Activated B cell treated with CpG ODN at 0.5 μM for 24 hours (primary cell): ENCODE measurements at regions not wholly inside any gene's neighbourhood (a gene's known extent, or its start where the extent isn't known, plus 50 kb on each side); places are given as distances from the start of the nearest gene placed in this dataset.
"Not testable (repeated sequence)": the region's sequence is repeated elsewhere in the genome, so short reads cannot be mapped to it uniquely, and the experiment has no call there.

Source experiments
- ATAC-seq: fragments of 200-7000 bp; cut with Tn5 transposase; one replicate; pipeline ENCODE4 v1.10.0; 2021; ENCODE audit warnings: low read depth, mild to moderate bottlenecking, moderate library complexity
- CTCF ChIA-PET: fragments of 350-600 bp; sonication (Branson Sonifier 250); formaldehyde crosslinking; loops from one replicate; lab custom pipeline; 2021; ENCODE audit warnings: antibody characterized with exemption; lab: Charles Lee
- POLR2A ChIA-PET: fragments of 350-600 bp; sonication (Branson Sonifier 250); formaldehyde crosslinking; loops from one replicate; lab custom pipeline; 2021; ENCODE audit warnings: antibody characterized with exemption; lab: Charles Lee
- DNase-seq: peaks from one replicate; pipeline ENCODE4 v3.0.0; 2022
- H3K27ac Mint-ChIP-seq: one replicate; pipeline ENCODE4 v1.8.0; 2020; ENCODE audit warnings: mixed read lengths
- H3K27me3 Mint-ChIP-seq: one replicate; pipeline ENCODE4 v1.8.0; 2021; ENCODE audit warnings: mixed read lengths
- H3K36me3 Mint-ChIP-seq: one replicate; pipeline ENCODE4 v1.8.0; 2021; ENCODE audit warnings: low read depth, mixed read lengths
- H3K4me1 Mint-ChIP-seq: one replicate; pipeline ENCODE4 v1.8.0; 2021; ENCODE audit warnings: mixed read lengths
- H3K4me3 Mint-ChIP-seq: one replicate; pipeline ENCODE4 v1.8.0; 2020; ENCODE audit warnings: mild to moderate bottlenecking, mixed read lengths
- H3K9me3 Mint-ChIP-seq: one replicate; pipeline ENCODE4 v1.8.0; 2020; ENCODE audit warnings: mixed read lengths
- intact Hi-C: fragments of 100-400 bp; cut with micrococcal nuclease; formaldehyde crosslinking; loops from one replicate; pipeline ENCODE4 v1.15.1; 2024
- TF ChIP-seq, protein P1 (sequence below): fragments of 200-600 bp; IDR thresholded peaks from one replicate; pipeline ENCODE4 v1.8.0; 2022; ENCODE audit warnings: antibody characterized with exemption, mild to moderate bottlenecking

DNA sequence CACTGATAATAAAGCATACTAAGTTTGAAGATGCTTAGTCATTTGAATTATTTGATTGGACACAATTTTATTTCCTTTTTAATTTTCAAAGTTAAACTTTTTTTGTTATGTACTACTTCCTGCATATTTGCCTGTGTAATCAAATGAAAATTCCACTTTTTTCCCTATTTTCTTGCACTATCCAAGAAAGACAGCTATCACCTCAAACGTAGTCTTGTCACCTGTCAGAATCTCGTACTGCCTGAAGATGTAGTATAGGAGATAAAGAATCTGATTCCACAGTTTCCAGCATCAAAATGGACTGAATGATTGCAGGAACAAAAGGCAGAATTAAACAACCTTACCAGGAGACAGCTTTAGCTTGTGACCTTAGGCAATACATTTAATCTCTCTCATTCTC lies 818.8 kb downstream of the MAT2B start:
- Mint-ChIP-seq H3K4me3 (no peak overlapping the region), H3K27ac (no peak overlapping the region), H3K4me1 (no peaks in the 10 kb centered on the region), H3K9me3 (peaks cover 12% of the 10 kb centered on the region), H3K27me3 (no peaks in the 10 kb centered on the region), H3K36me3 (no peaks in the 10 kb centered on the region)
- ATAC-seq (no peak), DNase-seq (no peak)
- intact Hi-C loops = no loop called here
- CTCF ChIA-PET = no interaction called here
- POLR2A ChIA-PET = no interaction called here
- TF ChIP-seq, protein P1, sequence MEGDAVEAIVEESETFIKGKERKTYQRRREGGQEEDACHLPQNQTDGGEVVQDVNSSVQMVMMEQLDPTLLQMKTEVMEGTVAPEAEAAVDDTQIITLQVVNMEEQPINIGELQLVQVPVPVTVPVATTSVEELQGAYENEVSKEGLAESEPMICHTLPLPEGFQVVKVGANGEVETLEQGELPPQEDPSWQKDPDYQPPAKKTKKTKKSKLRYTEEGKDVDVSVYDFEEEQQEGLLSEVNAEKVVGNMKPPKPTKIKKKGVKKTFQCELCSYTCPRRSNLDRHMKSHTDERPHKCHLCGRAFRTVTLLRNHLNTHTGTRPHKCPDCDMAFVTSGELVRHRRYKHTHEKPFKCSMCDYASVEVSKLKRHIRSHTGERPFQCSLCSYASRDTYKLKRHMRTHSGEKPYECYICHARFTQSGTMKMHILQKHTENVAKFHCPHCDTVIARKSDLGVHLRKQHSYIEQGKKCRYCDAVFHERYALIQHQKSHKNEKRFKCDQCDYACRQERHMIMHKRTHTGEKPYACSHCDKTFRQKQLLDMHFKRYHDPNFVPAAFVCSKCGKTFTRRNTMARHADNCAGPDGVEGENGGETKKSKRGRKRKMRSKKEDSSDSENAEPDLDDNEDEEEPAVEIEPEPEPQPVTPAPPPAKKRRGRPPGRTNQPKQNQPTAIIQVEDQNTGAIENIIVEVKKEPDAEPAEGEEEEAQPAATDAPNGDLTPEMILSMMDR = no peak

GRCh38 chr5:164326219-164326618 lies 820.8 kb downstream of the MAT2B start:
- no peak overlapping the region for H3K4me3 Mint-ChIP-seq
- no peaks in the 10 kb centered on the region for H3K27me3 Mint-ChIP-seq
- H3K27ac Mint-ChIP-seq = no peak overlapping the region
- intact Hi-C loops = no loop called here
- ChIA-PET CTCF (no interaction called here), POLR2A (no interaction called here)
- TF ChIP-seq, protein P1 = no peak
- no peaks in the 10 kb centered on the region for H3K36me3 Mint-ChIP-seq
- H3K4me1 Mint-ChIP-seq = no peaks in the 10 kb centered on the region
- DNase-seq (no peak), ATAC-seq (no peak)
- peaks cover 12% of the 10 kb centered on the region for H3K9me3 Mint-ChIP-seq

- ATAC-seq, H3K4me3 Mint-ChIP-seq, intact Hi-C loops, DNase-seq, H3K27ac Mint-ChIP-seq, POLR2A ChIA-PET, H3K27me3 Mint-ChIP-seq, CTCF ChIA-PET, H3K36me3 Mint-ChIP-seq, H3K4me1 Mint-ChIP-seq: not testable (repeated sequence)
- peaks cover 12% of the 10 kb centered on the region for H3K9me3 Mint-ChIP-seq
These were observed 821.7 kb downstream of the MAT2B start for GRCh38 chr5:164327166-164327565.

GRCh38 chr5:164332349-164333196 lies 827.2 kb downstream of the MAT2B start:
- intact Hi-C loops = no loop called here
- ATAC-seq (no peak), DNase-seq (no peak)
- TF ChIP-seq, protein P1 = no peak
- Mint-ChIP-seq H3K9me3 (peaks cover under 1% of the 10 kb centered on the region), H3K36me3 (no peaks in the 10 kb centered on the region), H3K4me3 (no peak overlapping the region), H3K27ac (no peak overlapping the region), H3K27me3 (no peaks in the 10 kb centered on the region), H3K4me1 (no peaks in the 10 kb centered on the region)
- ChIA-PET CTCF (no interaction called here), POLR2A (no interaction called here)

DNA sequence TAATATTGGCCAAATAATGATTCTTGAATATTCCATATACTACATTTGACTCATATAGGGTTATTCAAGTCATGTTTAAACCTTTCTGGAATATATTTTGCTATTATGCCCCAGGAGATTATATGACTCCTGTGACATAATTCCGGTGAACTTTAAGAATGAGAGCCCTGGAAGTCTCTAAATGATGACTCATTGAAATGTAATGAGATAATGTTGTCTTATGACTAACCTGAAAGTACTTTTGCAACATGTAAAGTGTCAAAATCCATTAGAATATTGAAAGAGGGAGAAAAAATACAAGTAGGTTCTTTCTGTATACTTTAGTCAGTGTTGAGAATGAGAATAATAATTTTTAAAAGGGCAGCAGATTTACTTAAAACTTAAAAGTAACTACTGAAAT lies 830.4 kb downstream of the MAT2B start:
- no peaks in the 10 kb centered on the region for H3K4me1 Mint-ChIP-seq
- ATAC-seq (no peak), DNase-seq (no peak)
- ChIA-PET CTCF (no interaction called here), POLR2A (no interaction called here)
- intact Hi-C loops = no loop called here
- H3K4me3 Mint-ChIP-seq = no peak overlapping the region
- no peaks in the 10 kb centered on the region for H3K27me3 Mint-ChIP-seq
- H3K36me3 Mint-ChIP-seq = no peaks in the 10 kb centered on the region
- TF ChIP-seq, protein P1 = no peak
- H3K27ac Mint-ChIP-seq = no peak overlapping the region
- no peaks in the 10 kb centered on the region for H3K9me3 Mint-ChIP-seq
